Fibroblast of lung (primary cell): ENCODE measurements at regions not wholly inside any gene's neighbourhood (a gene's known extent, or its start where the extent isn't known, plus 50 kb on each side); places are given as distances from the start of the nearest gene placed in this dataset.

Experiments
- EZH2 ChIP-seq: IDR thresholded peaks from 2 replicates; pipeline ENCODE4 v1.5.1; 2012; ENCODE audit warnings: low read length, control low read depth, mild to moderate bottlenecking; ENCODE audit errors: missing control alignments
- TF ChIP-seq, protein P1 (sequence below), 2 donors: IDR thresholded peaks in 1 of 2; conservative IDR thresholded peaks in 1 of 2; 1 replicate in 1 of 2; 2 replicates in 1 of 2; pipeline ENCODE4 v1.5.1; 2011 to 2012; ENCODE audit warnings: low read length in 2 of 2, control low read depth in 1 of 2, inconsistent platforms in 1 of 2, low read depth in 1 of 2, mild to moderate bottlenecking in 1 of 2

DNA sequence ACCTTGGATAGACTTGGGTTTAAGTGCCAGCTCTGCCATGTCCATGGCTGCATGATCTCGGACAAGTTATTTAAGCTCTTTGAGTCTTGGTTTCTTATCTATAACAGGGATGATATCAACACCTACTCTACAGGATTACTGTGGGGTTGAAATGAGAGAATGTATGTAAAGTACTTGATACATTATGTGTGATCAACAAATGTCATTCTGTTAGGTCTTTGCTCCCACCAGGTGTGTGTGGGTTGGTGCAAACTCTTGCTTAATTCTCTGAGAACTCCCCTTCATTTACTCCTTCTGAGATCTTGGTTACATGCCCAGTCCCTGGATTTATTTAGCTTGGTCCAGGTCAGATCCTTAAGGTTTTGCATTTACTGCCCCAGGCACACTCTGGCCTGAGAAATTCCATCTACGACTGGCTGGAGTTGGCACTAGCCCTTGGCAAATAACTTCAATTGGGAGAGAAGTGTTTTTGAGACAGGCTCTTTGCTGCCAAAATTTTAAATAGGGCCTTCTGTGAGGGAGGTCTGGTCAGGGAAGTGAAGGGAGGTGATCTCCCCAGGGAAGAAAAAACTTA is 63.5 kb upstream of the KLF9 start:
- TF ChIP-seq, protein P1, sequence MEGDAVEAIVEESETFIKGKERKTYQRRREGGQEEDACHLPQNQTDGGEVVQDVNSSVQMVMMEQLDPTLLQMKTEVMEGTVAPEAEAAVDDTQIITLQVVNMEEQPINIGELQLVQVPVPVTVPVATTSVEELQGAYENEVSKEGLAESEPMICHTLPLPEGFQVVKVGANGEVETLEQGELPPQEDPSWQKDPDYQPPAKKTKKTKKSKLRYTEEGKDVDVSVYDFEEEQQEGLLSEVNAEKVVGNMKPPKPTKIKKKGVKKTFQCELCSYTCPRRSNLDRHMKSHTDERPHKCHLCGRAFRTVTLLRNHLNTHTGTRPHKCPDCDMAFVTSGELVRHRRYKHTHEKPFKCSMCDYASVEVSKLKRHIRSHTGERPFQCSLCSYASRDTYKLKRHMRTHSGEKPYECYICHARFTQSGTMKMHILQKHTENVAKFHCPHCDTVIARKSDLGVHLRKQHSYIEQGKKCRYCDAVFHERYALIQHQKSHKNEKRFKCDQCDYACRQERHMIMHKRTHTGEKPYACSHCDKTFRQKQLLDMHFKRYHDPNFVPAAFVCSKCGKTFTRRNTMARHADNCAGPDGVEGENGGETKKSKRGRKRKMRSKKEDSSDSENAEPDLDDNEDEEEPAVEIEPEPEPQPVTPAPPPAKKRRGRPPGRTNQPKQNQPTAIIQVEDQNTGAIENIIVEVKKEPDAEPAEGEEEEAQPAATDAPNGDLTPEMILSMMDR (conservative IDR thresholded peaks at IDR 0.05 in 1 of 2, IDR thresholded peaks at IDR 0.05 in 1 of 2; ENCODE audit: low read depth in 1 of 2, low read length in 2 of 2): no peak
- no peak for TF ChIP-seq EZH2
